Stimulated activated CD8-positive, alpha-beta memory T cell treated with anti-CD3 and anti-CD28 coated beads, Interleukin-7, amount 100 ng/mL, for 1 hour (primary cell): ENCODE measurements at regions not wholly inside any gene's neighbourhood (a gene's known extent, or its start where the extent isn't known, plus 50 kb on each side); places are given as distances from the start of the nearest gene placed in this dataset.

Experiments used
- DNase-seq, 2 donors: peaks; one replicate each; pipeline ENCODE4 v3.0.0-alpha.2; 2020; ENCODE audit warnings: low read depth in 2 of 2

- no peak for DNase-seq
These were observed 61.6 kb upstream of the HS6ST1 start for GRCh38 chr2:128380061-128380889.

- DNase-seq = no peak
These were observed 62.6 kb upstream of the HS6ST1 start for GRCh38 chr2:128380961-128381938.

- DNase-seq = no peak
These were observed 65.8 kb upstream of the HS6ST1 start for GRCh38 chr2:128384446-128384845.

GRCh38 chr2:128384956-128385355, 66.3 kb upstream of the HS6ST1 start:
- DNase-seq = no peak

GRCh38 chr2:128385365-128385764, 66.7 kb upstream of the HS6ST1 start:
- DNase-seq = no peak

GRCh38 chr2:128386066-128386465, 67.4 kb upstream of the HS6ST1 start:
- DNase-seq = no peak

- DNase-seq = no peak
These were observed 69.9 kb upstream of the HS6ST1 start for GRCh38 chr2:128388499-128388941.

- no peak for DNase-seq
These were observed 70.9 kb upstream of the HS6ST1 start for GRCh38 chr2:128389388-128390086.

GRCh38 chr2:128390256-128390990, 71.8 kb upstream of the HS6ST1 start:
- no peak for DNase-seq

GRCh38 chr2:128390991-128391630, 72.4 kb upstream of the HS6ST1 start:
- no peak for DNase-seq

GRCh38 chr2:128391679-128392078, 73.0 kb upstream of the HS6ST1 start:
- no peak for DNase-seq

GRCh38 chr2:128392207-128392606, 73.5 kb upstream of the HS6ST1 start:
- no peak for DNase-seq

- DNase-seq = no peak
These were observed 75.5 kb upstream of the HS6ST1 start for GRCh38 chr2:128394007-128394730.

GRCh38 chr2:128395196-128395595, 76.5 kb upstream of the HS6ST1 start:
- DNase-seq = no peak

GRCh38 chr2:128395640-128396499, 77.2 kb upstream of the HS6ST1 start:
- DNase-seq = no peak

- no peak for DNase-seq
These were observed 77.8 kb upstream of the HS6ST1 start for GRCh38 chr2:128396500-128396891.

GRCh38 chr2:128396946-128397345, 78.3 kb upstream of the HS6ST1 start:
- no peak for DNase-seq

- no peak for DNase-seq
These were observed 80.6 kb upstream of the HS6ST1 start for GRCh38 chr2:128399256-128399655.

- DNase-seq = no peak
These were observed 81.1 kb upstream of the HS6ST1 start for GRCh38 chr2:128399690-128400291.
